H9 (cell line): ENCODE measurements at regions not wholly inside any gene's neighbourhood (a gene's known extent, or its start where the extent isn't known, plus 50 kb on each side); places are given as distances from the start of the nearest gene placed in this dataset.
A peak's percentile ranks its signal among the peaks of the same experiment; 100 is the strongest.

ENCODE experiments used
- DNase-seq: peaks from one replicate; pipeline ENCODE4 v3.0.0-alpha.2; 2017
- H2AFZ ChIP-seq: one replicate; pipeline ENCODE4 v1.6.1; 2013; ENCODE audit warnings: mild to moderate bottlenecking, low read length, control low read depth, moderate library complexity
- H2AK5ac ChIP-seq: 2 replicates; pipeline ENCODE4 v1.6.1; 2013; ENCODE audit warnings: low read length, control low read depth, mixed read lengths; ENCODE audit not compliant: insufficient read length
- H2BK120ac ChIP-seq: one replicate; pipeline ENCODE4 v1.6.1; 2013; ENCODE audit warnings: low read depth, mild to moderate bottlenecking, low read length, control low read depth, inconsistent platforms; ENCODE audit not compliant: poor library complexity, severe bottlenecking
- H2BK12ac ChIP-seq: 2 replicates; pipeline ENCODE4 v1.6.1; 2013; ENCODE audit warnings: low read length, control low read depth, mixed read lengths, low read depth; ENCODE audit not compliant: insufficient read length
- H2BK15ac ChIP-seq: 2 replicates; pipeline ENCODE4 v1.6.1; 2013; ENCODE audit warnings: low read depth, low read length, control low read depth
- H2BK20ac ChIP-seq: one replicate; pipeline ENCODE4 v1.6.1; 2013; ENCODE audit warnings: low read depth, mild to moderate bottlenecking, low read length, control low read depth, inconsistent platforms; ENCODE audit not compliant: poor library complexity, severe bottlenecking
- H2BK5ac ChIP-seq: 2 replicates; pipeline ENCODE4 v1.6.1; 2013; ENCODE audit warnings: low read length, control low read depth, mixed read lengths; ENCODE audit not compliant: insufficient read length
- H3K14ac ChIP-seq: 2 replicates; pipeline ENCODE4 v1.6.1; 2013; ENCODE audit warnings: low read length, control low read depth; ENCODE audit not compliant: insufficient read depth
- H3K18ac ChIP-seq: 2 replicates; pipeline ENCODE4 v1.6.1; 2013; ENCODE audit warnings: low read depth, mild to moderate bottlenecking, mixed read lengths, low read length, control low read depth; ENCODE audit not compliant: insufficient read length
- H3K23ac ChIP-seq: 2 replicates; pipeline ENCODE4 v1.6.1; 2013; ENCODE audit warnings: low read length, control low read depth, mixed read lengths, low read depth; ENCODE audit not compliant: insufficient read length
- H3K23me2 ChIP-seq: 2 replicates; pipeline ENCODE4 v1.6.1; 2013; ENCODE audit warnings: low read depth, mild to moderate bottlenecking, mixed read lengths, low read length, control low read depth; ENCODE audit not compliant: insufficient read length, poor library complexity, severe bottlenecking
- H3K27ac ChIP-seq: 2 replicates; pipeline ENCODE4 v1.5.1; 2013; ENCODE audit warnings: low read length, control low read depth, mixed read lengths, low read depth; ENCODE audit not compliant: insufficient read length
- H3K27me3 ChIP-seq: 2 replicates; pipeline ENCODE4 v1.6.1; 2013; ENCODE audit warnings: low read length, control low read depth, inconsistent platforms; ENCODE audit not compliant: insufficient read depth
- H3K4ac ChIP-seq: 2 replicates; pipeline ENCODE4 v1.6.1; 2013; ENCODE audit warnings: low read depth, mild to moderate bottlenecking, control low read depth, inconsistent platforms, low read length, moderate library complexity
- H3K4me1 ChIP-seq: 2 replicates; pipeline ENCODE4 v1.6.1; 2013; ENCODE audit warnings: low read length, control low read depth, inconsistent platforms; ENCODE audit not compliant: insufficient read depth
- H3K4me2 ChIP-seq: 2 replicates; pipeline ENCODE4 v1.6.1; 2013; ENCODE audit warnings: low read length, control low read depth, mixed read lengths; ENCODE audit not compliant: insufficient read length, insufficient read depth
- H3K56ac ChIP-seq: 2 replicates; pipeline ENCODE4 v1.6.1; 2013; ENCODE audit warnings: low read depth, mild to moderate bottlenecking, mixed read lengths, low read length, control low read depth; ENCODE audit not compliant: insufficient read length
- H3K79me1 ChIP-seq: 2 replicates; pipeline ENCODE4 v1.6.1; 2013; ENCODE audit warnings: low read depth, mild to moderate bottlenecking, moderate library complexity, low read length, control low read depth, inconsistent platforms; ENCODE audit not compliant: insufficient read depth, poor library complexity, severe bottlenecking
- H3K79me2 ChIP-seq: 2 replicates; pipeline ENCODE4 v1.6.1; 2013; ENCODE audit warnings: low read length, control low read depth, inconsistent platforms; ENCODE audit not compliant: insufficient read depth
- H3K9ac ChIP-seq: 2 replicates; pipeline ENCODE4 v1.6.1; 2013; ENCODE audit warnings: low read length, control low read depth, mixed read lengths; ENCODE audit not compliant: insufficient read length; ENCODE audit errors: extremely low read depth
- H3K9me3 ChIP-seq: one replicate; pipeline ENCODE4 v1.6.1; 2013; ENCODE audit warnings: low read depth, low read length, inconsistent platforms; ENCODE audit not compliant: control insufficient read depth
- H3T11ph ChIP-seq: one replicate; pipeline ENCODE4 v1.6.1; 2013; ENCODE audit warnings: mild to moderate bottlenecking, low read length, control low read depth, inconsistent platforms
- H4K20me1 ChIP-seq: one replicate; pipeline ENCODE4 v1.6.1; 2013; ENCODE audit not compliant: control insufficient read depth, insufficient read length, insufficient read depth
- H4K5ac ChIP-seq: 2 replicates; pipeline ENCODE4 v1.6.1; 2013; ENCODE audit warnings: low read depth, mild to moderate bottlenecking, mixed read lengths, low read length, control low read depth; ENCODE audit not compliant: insufficient read length
- H4K8ac ChIP-seq: replicated peaks from 2 replicates; pipeline ENCODE4 v1.6.1; 2013; ENCODE audit warnings: low read length, control low read depth, mixed read lengths, low read depth; ENCODE audit not compliant: insufficient read length
- H4K91ac ChIP-seq: 2 replicates; pipeline ENCODE4 v1.6.1; 2013; ENCODE audit warnings: low read depth, mild to moderate bottlenecking, moderate library complexity, mixed read lengths, low read length, control low read depth; ENCODE audit not compliant: insufficient read length
- H3K27ac Mint-ChIP-seq, 3 experiments: 2 replicates in 2 of 3; 3 replicates in 1 of 3; pipeline ENCODE4 v1.8.0; 2020 to 2021; ENCODE audit warnings: mixed read lengths in 3 of 3, mild to moderate bottlenecking in 1 of 3, moderate library complexity in 1 of 3
- H3K27me3 Mint-ChIP-seq: 2 replicates; pipeline ENCODE4 v1.8.0; 2021; ENCODE audit warnings: low read depth, mild to moderate bottlenecking, moderate library complexity, mixed read lengths
- H3K36me3 Mint-ChIP-seq, 3 experiments: 2 replicates in 2 of 3; 3 replicates in 1 of 3; pipeline ENCODE4 v1.8.0; 2020 to 2021; ENCODE audit warnings: low read depth in 3 of 3, mixed read lengths in 3 of 3; ENCODE audit not compliant: insufficient read depth in 1 of 3
- H3K4me1 Mint-ChIP-seq, 2 experiments: 2 replicates each; pipeline ENCODE4 v1.8.0; 2020; ENCODE audit warnings: mixed read lengths in 2 of 2
- H3K4me3 Mint-ChIP-seq, 2 experiments: 2 replicates in 1 of 2; 3 replicates in 1 of 2; pipeline ENCODE4 v1.8.0; 2020 to 2021; ENCODE audit warnings: mild to moderate bottlenecking in 2 of 2, mixed read lengths in 2 of 2, moderate library complexity in 1 of 2
- H3K9me3 Mint-ChIP-seq, 2 experiments: 2 replicates in 1 of 2; 3 replicates in 1 of 2; pipeline ENCODE4 v1.8.0; 2020; ENCODE audit warnings: mild to moderate bottlenecking in 2 of 2, mixed read lengths in 2 of 2, moderate library complexity in 1 of 2
- WGBS: extraction: QIAGEN DNeasy Blood & Tissue Kit; methylation state at CpG from one replicate; pipeline ENCODE4 v1.1.7; 2013; ENCODE audit warnings: missing lambda C conversion rate, low lambda C conversion rate, mixed read lengths; ENCODE audit not compliant: insufficient read length; ENCODE audit errors: extremely low coverage; 5-methylcytosine and 5-hydroxymethylcytosine counted together
- TF ChIP-seq, protein P1 (sequence below): fragments of 200-600 bp; sonication (generic); conservative IDR thresholded peaks from 3 replicates; pipeline ENCODE4 v1.8.0; 2021; ENCODE audit warnings: antibody characterized with exemption, mild to moderate bottlenecking

DNA sequence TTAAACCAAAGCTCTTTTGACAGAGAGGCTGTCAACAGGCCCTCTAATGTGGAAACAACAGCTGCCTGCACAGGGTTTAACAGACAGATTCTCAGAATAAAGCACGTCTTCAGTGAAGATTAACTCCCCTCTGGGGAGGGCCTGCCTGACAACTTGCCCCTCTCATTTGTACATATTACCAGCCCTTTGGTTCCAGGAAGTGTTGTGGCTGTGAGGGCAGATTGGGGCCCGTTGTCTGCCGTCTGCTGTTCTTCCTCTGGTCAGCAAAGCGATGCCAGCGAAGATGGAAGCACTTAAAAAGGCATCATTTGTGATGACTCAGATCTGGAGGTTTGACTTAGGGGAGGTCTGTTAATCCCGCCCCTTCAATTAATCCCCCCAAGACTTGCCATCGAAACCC, 177.0 kb upstream of the IRX6 start:
- H3K79me1 ChIP-seq: no peaks in the 10 kb centered on the region
- H3K4me1 ChIP-seq: peaks cover 3% of the 10 kb centered on the region; the same call in 1 of the 2 replicates
- H3K4me3 Mint-ChIP-seq: no peak overlapping the region; a peak in 1 of 5 replicates
- no peaks in the 10 kb centered on the region; the same call in 1 of the 2 replicates for H3K27me3 Mint-ChIP-seq
- H3K9ac ChIP-seq: no peak overlapping the region
- no peak overlapping the region for H2BK5ac ChIP-seq
- H2BK20ac ChIP-seq: no peak overlapping the region
- H3K36me3 Mint-ChIP-seq: no peaks in the 10 kb centered on the region
- no peaks in the 10 kb centered on the region for H3K79me2 ChIP-seq
- H3K27me3 ChIP-seq: no peaks in the 10 kb centered on the region
- peaks cover 11 to 16% of the 10 kb centered on the region in 2 experiments for H3K4me1 Mint-ChIP-seq
- no peaks in the 10 kb centered on the region for H3K9me3 ChIP-seq
- H4K5ac ChIP-seq: no peak overlapping the region
- no peak overlapping the region for H4K8ac ChIP-seq
- DNase-seq: no peak
- H3K23ac ChIP-seq: no peak overlapping the region
- no peak overlapping the region for H4K91ac ChIP-seq
- no peak overlapping the region for H3K4me2 ChIP-seq
- H3K4ac ChIP-seq: no peak overlapping the region
- H3K56ac ChIP-seq: no peak overlapping the region
- no peak overlapping the region for H3K14ac ChIP-seq
- no peaks in the 10 kb centered on the region for H4K20me1 ChIP-seq
- no peak overlapping the region for H3K27ac ChIP-seq
- H3K18ac ChIP-seq: no peak overlapping the region
- no peak overlapping the region for H2BK120ac ChIP-seq
- TF ChIP-seq, protein P1, sequence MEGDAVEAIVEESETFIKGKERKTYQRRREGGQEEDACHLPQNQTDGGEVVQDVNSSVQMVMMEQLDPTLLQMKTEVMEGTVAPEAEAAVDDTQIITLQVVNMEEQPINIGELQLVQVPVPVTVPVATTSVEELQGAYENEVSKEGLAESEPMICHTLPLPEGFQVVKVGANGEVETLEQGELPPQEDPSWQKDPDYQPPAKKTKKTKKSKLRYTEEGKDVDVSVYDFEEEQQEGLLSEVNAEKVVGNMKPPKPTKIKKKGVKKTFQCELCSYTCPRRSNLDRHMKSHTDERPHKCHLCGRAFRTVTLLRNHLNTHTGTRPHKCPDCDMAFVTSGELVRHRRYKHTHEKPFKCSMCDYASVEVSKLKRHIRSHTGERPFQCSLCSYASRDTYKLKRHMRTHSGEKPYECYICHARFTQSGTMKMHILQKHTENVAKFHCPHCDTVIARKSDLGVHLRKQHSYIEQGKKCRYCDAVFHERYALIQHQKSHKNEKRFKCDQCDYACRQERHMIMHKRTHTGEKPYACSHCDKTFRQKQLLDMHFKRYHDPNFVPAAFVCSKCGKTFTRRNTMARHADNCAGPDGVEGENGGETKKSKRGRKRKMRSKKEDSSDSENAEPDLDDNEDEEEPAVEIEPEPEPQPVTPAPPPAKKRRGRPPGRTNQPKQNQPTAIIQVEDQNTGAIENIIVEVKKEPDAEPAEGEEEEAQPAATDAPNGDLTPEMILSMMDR: no peak
- H2BK15ac ChIP-seq: no peak overlapping the region
- no peak overlapping the region for H2AFZ ChIP-seq
- peak overlapping the region in 1 of 3 experiments; percentile 42; a peak in 1 of 7 replicates for H3K27ac Mint-ChIP-seq
- H2AK5ac ChIP-seq: no peak overlapping the region
- H3K23me2 ChIP-seq: no peaks in the 10 kb centered on the region
- no peak overlapping the region for H2BK12ac ChIP-seq
- no peak overlapping the region for H3T11ph ChIP-seq
- H3K9me3 Mint-ChIP-seq: peaks cover 4 to 5% of the 10 kb centered on the region in 2 experiments; a peak in 3 of 5 replicates
- no CpG with 5 or more reads among the region's 7 CpGs for WGBS
